ENCODE measurements at regions not wholly inside any gene's neighbourhood (a gene's known extent, or its start where the extent isn't known, plus 50 kb on each side); places are given as distances from the start of the nearest gene placed in this dataset.
A peak's percentile ranks its signal among the peaks of the same experiment; 100 is the strongest.

DNA sequence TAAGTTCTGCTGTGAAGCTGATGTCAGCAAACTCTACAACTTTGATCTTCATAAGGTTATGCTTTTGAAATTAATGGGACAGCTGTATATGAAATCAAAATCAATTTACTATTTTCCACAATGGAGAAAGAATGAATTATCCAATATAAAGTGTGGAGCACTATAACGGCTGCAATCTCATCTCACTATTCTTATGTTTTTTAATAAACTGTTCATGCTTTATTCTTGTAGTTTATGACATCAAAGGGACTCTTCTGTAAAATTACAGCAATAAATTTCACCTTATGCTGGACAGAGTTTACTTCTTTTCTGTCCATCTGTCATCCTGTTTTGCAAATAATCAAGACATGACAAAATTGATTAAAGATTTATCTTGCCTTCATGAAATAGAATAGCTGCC is 192.5 kb downstream of the TECRL start:
- H3K4me3 ChIP-seq (ENCODE audit: low read depth in 1 of 3, low read length in 3 of 3), result no peak overlapping the region
- no peaks in the 10 kb centered on the region for H3K36me3 ChIP-seq (ENCODE audit: control insufficient read depth in 3 of 3, insufficient read depth in 2 of 3, low read depth in 1 of 3, low read length in 3 of 3)
- DNase-seq (no peak), FAIRE-seq (no peak)
- 70 to 75% (median 74%) methylated on average over 1 of the region's 1 CpG for WGBS, 3 donors
- H3K9me3 ChIP-seq (ENCODE audit: control insufficient read depth in 2 of 2, insufficient read depth in 1 of 2, low read depth in 1 of 2, low read length in 1 of 2), result peaks cover 2% of the 10 kb centered on the region in 2 donors
- no peaks in the 10 kb centered on the region for H3K4me1 ChIP-seq (ENCODE audit: control insufficient read depth in 3 of 3, insufficient read depth in 2 of 3, low read depth in 1 of 3, low read length in 2 of 3)
- no peaks in the 10 kb centered on the region for H3K27me3 ChIP-seq (ENCODE audit: control insufficient read depth in 3 of 3, insufficient read depth in 3 of 3, low read length in 3 of 3)
- H3K27ac ChIP-seq (ENCODE audit: low read depth in 1 of 3, low read length in 2 of 3), result no peak overlapping the region

DNA sequence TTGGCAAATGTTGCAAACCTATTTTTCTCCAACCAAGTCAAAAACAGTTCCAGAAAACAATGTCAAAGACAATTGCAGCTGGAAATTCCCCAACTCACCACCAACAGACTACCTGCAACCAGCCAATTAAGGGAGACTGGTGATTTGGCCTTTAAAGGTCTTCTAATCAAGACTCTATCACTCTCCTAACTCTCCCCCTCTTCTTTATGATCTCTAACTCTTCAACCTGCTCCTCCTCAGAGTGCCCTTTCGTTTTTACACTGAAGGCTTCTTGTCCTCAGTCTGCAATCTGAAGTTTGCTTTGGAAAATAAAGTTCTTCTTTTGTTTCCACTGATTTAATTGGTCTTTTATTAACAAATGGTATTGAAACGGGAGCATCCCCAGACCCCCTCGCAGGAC is 203.9 kb downstream of the TECRL start:
- no peaks in the 10 kb centered on the region for H3K4me1 ChIP-seq (ENCODE audit: control insufficient read depth in 3 of 3, insufficient read depth in 2 of 3, low read depth in 1 of 3, low read length in 2 of 3)

DNA sequence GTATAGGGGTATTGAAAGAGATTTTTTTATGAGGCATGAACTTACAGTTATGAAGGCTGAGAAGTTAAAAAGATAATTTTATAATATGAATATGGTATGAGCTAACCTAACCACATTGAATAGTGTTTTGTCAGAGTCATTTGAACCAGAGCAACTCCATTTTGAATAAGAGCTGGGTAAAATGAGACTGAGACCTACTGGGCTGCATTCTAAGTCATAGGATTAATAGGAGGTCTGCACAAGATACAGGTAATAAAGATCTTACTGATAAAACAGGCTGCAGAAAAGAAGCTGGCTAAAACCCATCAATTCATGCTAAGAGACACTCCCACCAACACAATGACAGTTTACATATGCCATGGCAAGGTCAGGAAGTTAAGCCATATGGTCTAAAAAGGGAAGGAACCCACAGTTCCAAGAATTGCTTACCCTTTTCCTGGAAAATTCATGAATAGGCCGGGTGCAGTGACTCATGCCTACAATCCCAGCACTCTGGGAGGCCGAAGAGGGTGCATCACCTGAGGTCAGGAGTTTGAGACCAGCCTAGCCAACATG is 209.2 kb downstream of the TECRL start:
- DNase-seq, result no peak
- WGBS, 3 donors, result 50 to 60% (median 53%) methylated on average over 2 of the region's 2 CpGs

More for the DNA sequence above, 203.9 kb downstream of the TECRL start:
- FAIRE-seq, result no peak
- DNase-seq, result no peak
- no peaks in the 10 kb centered on the region for H3K36me3 ChIP-seq (ENCODE audit: control insufficient read depth in 3 of 3, insufficient read depth in 2 of 3, low read depth in 1 of 3, low read length in 3 of 3)
- no peak overlapping the region for H3K27ac ChIP-seq (ENCODE audit: low read depth in 1 of 3, low read length in 2 of 3)
- peaks cover 0 to 15% of the 10 kb centered on the region in 2 donors for H3K9me3 ChIP-seq (ENCODE audit: control insufficient read depth in 2 of 2, insufficient read depth in 1 of 2, low read depth in 1 of 2, low read length in 1 of 2)
- no peak overlapping the region for H3K4me3 ChIP-seq (ENCODE audit: low read depth in 1 of 3, low read length in 3 of 3)
- H3K27me3 ChIP-seq (ENCODE audit: control insufficient read depth in 3 of 3, insufficient read depth in 3 of 3, low read length in 3 of 3), result no peaks in the 10 kb centered on the region
- 61 to 72% (median 70%) methylated on average over 3 of the region's 3 CpGs for WGBS, 3 donors

DNA sequence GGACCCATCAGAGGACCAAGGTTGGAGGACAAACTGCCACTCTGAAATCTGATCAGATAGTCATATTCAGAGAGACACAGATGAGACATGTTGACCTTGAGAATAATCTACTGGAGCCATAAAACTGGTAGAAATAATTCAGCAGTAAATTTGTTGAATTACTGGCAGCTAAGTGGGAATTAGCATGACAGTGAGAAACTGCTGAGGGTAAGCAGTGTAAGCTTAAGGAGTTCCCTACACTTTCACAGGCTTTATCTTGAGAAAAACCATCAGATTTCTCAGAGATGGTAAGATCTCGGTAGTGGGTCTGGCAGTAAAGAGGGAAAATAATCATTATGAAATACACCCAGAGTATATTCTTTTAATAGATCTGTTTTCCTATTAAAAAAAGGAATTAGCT is 213.7 kb downstream of the TECRL start:
- 55 to 73% (median 67%) methylated on average over 1 of the region's 1 CpG for WGBS, 3 donors
- FAIRE-seq, result no peak
- Histone ChIP-seq H3K27ac (ENCODE audit: low read depth in 1 of 3, low read length in 2 of 3) (no peak overlapping the region), H3K36me3 (ENCODE audit: control insufficient read depth in 3 of 3, insufficient read depth in 2 of 3, low read depth in 1 of 3, low read length in 3 of 3) (no peaks in the 10 kb centered on the region), H3K9me3 (ENCODE audit: control insufficient read depth in 2 of 2, insufficient read depth in 1 of 2, low read depth in 1 of 2, low read length in 1 of 2) (no peaks in the 10 kb centered on the region), H3K4me1 (ENCODE audit: control insufficient read depth in 3 of 3, insufficient read depth in 2 of 3, low read depth in 1 of 3, low read length in 2 of 3) (no peaks in the 10 kb centered on the region), H3K4me3 (ENCODE audit: low read depth in 1 of 3, low read length in 3 of 3) (no peak overlapping the region), H3K27me3 (ENCODE audit: control insufficient read depth in 3 of 3, insufficient read depth in 3 of 3, low read length in 3 of 3) (no peaks in the 10 kb centered on the region)
- no peak for DNase-seq

More for the DNA sequence above, 209.2 kb downstream of the TECRL start:
- Histone ChIP-seq H3K36me3 (ENCODE audit: control insufficient read depth in 3 of 3, insufficient read depth in 2 of 3, low read depth in 1 of 3, low read length in 3 of 3) (no peaks in the 10 kb centered on the region), H3K9me3 (ENCODE audit: control insufficient read depth in 2 of 2, insufficient read depth in 1 of 2, low read depth in 1 of 2, low read length in 1 of 2) (peaks cover 0 to under 1% of the 10 kb centered on the region in 2 donors), H3K27me3 (ENCODE audit: control insufficient read depth in 3 of 3, insufficient read depth in 3 of 3, low read length in 3 of 3) (no peaks in the 10 kb centered on the region), H3K4me1 (ENCODE audit: control insufficient read depth in 3 of 3, insufficient read depth in 2 of 3, low read depth in 1 of 3, low read length in 2 of 3) (no peaks in the 10 kb centered on the region), H3K4me3 (ENCODE audit: low read depth in 1 of 3, low read length in 3 of 3) (no peak overlapping the region), H3K27ac (ENCODE audit: low read depth in 1 of 3, low read length in 2 of 3) (no peak overlapping the region)
- no peak for FAIRE-seq

DNA sequence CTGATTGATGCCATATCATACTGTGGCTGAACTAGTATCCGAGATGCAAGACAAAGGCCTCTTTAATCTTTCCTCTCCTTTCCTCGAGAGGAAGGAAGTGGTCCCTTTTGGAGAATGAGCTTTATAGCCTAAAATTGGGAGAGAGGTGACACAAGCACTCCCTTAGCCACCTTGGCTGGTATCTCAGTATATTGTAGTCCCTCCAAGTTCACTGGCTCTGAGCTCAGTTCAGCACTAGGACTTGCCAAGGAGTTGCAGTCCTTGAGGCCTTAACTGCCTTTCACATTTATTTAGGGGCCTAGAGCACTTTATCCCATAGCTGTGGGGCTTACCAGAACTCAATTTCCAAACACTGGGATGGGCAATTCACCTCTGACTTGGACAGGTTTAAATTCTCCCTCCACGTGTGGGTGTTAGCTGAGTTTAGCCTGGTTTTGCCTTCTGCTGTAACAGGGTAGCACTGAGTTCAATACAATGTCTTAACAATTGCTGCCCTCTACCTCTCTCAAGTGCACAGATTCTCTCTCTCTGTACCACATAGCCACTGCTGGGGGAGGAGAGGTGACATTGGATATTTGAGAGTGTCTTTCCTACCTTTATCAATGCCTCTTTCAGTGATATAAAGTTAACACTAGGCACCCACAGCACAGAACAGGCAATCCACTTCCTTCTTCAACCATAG is 216.4 kb downstream of the TECRL start:
- H3K36me3 ChIP-seq (ENCODE audit: control insufficient read depth in 3 of 3, insufficient read depth in 2 of 3, low read depth in 1 of 3, low read length in 3 of 3), result no peaks in the 10 kb centered on the region
- no peaks in the 10 kb centered on the region for H3K4me1 ChIP-seq (ENCODE audit: control insufficient read depth in 3 of 3, insufficient read depth in 2 of 3, low read depth in 1 of 3, low read length in 2 of 3)
- H3K4me3 ChIP-seq (ENCODE audit: low read depth in 1 of 3, low read length in 3 of 3), result no peak overlapping the region
- DNase-seq (no peak), FAIRE-seq (no peak)
- H3K27me3 ChIP-seq (ENCODE audit: control insufficient read depth in 3 of 3, insufficient read depth in 3 of 3, low read length in 3 of 3), result no peaks in the 10 kb centered on the region
- H3K27ac ChIP-seq (ENCODE audit: low read depth in 1 of 3, low read length in 2 of 3), result no peak overlapping the region
- H3K9me3 ChIP-seq (ENCODE audit: control insufficient read depth in 2 of 2, insufficient read depth in 1 of 2, low read depth in 1 of 2, low read length in 1 of 2), result no peaks in the 10 kb centered on the region
- 48 to 58% (median 55%) methylated on average over 3 of the region's 3 CpGs for WGBS, 3 donors

DNA sequence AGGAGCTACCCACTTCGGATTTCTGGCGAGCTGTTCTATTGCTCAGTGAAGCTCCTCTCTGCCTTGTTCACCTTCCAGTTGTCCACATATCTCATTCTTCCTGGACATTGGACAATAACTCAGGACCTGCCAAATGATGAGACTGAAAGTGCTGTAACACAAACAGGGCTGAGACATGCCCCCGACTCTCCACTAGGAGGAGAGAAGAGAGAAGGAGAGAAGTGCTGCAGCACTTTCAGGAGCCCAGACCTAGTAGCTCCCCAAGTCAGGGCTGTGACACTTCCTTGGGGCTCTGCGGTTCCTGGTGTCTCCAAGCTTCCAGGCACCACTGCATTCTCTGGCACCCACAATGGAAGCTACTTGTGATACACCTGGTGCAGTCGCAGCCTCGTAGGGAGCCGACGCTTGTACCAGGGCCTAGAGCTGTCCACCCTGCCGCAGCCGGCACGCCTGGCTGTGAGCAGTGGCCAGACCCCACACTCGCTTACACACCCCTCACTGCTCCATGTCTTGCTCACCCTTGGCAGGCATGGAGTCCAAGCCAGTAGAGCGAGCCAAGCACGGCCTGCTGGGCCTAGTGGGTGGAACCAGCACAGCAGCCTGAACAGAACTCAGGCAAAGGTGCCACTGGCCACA is 234.9 kb downstream of the TECRL start:
- Histone ChIP-seq H3K27ac (ENCODE audit: low read depth in 1 of 3, low read length in 2 of 3) (no peak overlapping the region), H3K4me1 (ENCODE audit: control insufficient read depth in 3 of 3, insufficient read depth in 2 of 3, low read depth in 1 of 3, low read length in 2 of 3) (no peaks in the 10 kb centered on the region), H3K27me3 (ENCODE audit: control insufficient read depth in 3 of 3, insufficient read depth in 3 of 3, low read length in 3 of 3) (no peaks in the 10 kb centered on the region), H3K4me3 (ENCODE audit: low read depth in 1 of 3, low read length in 3 of 3) (no peak overlapping the region), H3K9me3 (ENCODE audit: control insufficient read depth in 2 of 2, insufficient read depth in 1 of 2, low read depth in 1 of 2, low read length in 1 of 2) (peaks cover 0 to 2% of the 10 kb centered on the region in 2 donors), H3K36me3 (ENCODE audit: control insufficient read depth in 3 of 3, insufficient read depth in 2 of 3, low read depth in 1 of 3, low read length in 3 of 3) (no peaks in the 10 kb centered on the region)
- WGBS, 3 donors, result 93 to 96% (median 94%) methylated on average over 14 of the region's 14 CpGs
- FAIRE-seq, result no peak
- no peak for DNase-seq

DNA sequence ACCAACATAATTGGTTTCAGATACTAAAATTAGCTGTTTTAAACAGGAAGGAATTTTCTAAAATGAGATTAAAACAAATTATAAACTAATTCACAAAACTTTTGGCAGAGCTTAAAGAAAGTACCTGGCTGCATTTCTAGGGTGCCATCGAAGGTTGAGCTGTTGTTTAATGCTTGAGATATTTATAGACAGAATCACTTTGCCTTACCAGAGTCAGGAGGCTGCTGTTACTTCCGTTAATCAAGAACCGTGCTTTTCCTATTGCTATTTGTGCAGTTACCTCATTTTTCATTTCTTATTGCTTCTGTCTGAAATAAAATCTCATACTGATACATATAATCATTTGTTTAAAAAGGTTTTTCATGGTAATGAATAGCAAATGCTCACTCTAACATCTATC is 242.9 kb downstream of the TECRL start:
- Histone ChIP-seq H3K27me3 (ENCODE audit: control insufficient read depth in 3 of 3, insufficient read depth in 3 of 3, low read length in 3 of 3) (no peaks in the 10 kb centered on the region), H3K27ac (ENCODE audit: low read depth in 1 of 3, low read length in 2 of 3) (no peak overlapping the region), H3K4me1 (ENCODE audit: control insufficient read depth in 3 of 3, insufficient read depth in 2 of 3, low read depth in 1 of 3, low read length in 2 of 3) (no peaks in the 10 kb centered on the region), H3K36me3 (ENCODE audit: control insufficient read depth in 3 of 3, insufficient read depth in 2 of 3, low read depth in 1 of 3, low read length in 3 of 3) (no peaks in the 10 kb centered on the region), H3K9me3 (ENCODE audit: control insufficient read depth in 2 of 2, insufficient read depth in 1 of 2, low read depth in 1 of 2, low read length in 1 of 2) (no peaks in the 10 kb centered on the region), H3K4me3 (ENCODE audit: low read depth in 1 of 3, low read length in 3 of 3) (no peak overlapping the region)
- WGBS, 3 donors, result 47 to 57% (median 55%) methylated on average over 3 of the region's 3 CpGs
- DNase-seq, result no peak
- FAIRE-seq, result no peak

DNA sequence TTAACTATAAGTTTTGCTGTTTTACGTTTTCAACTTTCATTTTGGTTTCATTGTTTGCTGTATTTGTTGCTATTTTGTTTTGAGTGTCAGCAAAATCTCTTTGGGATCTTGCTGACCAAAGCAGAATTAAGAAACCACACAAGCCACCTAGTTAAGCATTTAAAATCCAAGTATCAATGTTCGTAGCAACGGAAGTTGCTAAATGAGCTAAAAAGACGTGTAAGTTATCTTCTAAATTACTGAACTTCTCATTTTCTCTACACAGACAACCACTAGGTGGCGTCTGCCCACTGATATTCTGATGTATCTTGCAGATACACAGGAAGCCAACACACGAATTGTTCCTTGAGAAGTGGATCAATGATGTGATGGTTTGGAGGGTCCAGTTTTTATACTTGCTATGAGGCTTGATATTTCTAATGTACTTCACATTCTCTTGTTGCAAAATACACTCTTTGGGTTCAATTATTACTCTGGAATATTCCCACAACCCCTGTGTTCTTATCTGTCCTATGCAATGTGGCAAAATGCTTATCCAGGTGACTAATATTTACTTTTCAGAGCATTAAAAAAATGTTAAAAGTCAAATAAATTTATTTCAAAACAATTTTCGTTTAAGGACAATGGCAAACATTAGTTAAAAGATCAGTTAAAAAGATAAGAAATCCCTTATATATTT is 250.5 kb downstream of the TECRL start:
- FAIRE-seq (no peak), DNase-seq (peak; percentile 40 to 47)
- WGBS, 3 donors, result 8 to 17% (median 15%) methylated on average over 7 of the region's 7 CpGs
- no peaks in the 10 kb centered on the region for H3K36me3 ChIP-seq (ENCODE audit: control insufficient read depth in 3 of 3, insufficient read depth in 2 of 3, low read depth in 1 of 3, low read length in 3 of 3)
- H3K27ac ChIP-seq (ENCODE audit: low read depth in 1 of 3, low read length in 2 of 3), result no peak overlapping the region
- no peaks in the 10 kb centered on the region for H3K27me3 ChIP-seq (ENCODE audit: control insufficient read depth in 3 of 3, insufficient read depth in 3 of 3, low read length in 3 of 3)
- H3K4me3 ChIP-seq (ENCODE audit: low read depth in 1 of 3, low read length in 3 of 3), result no peak overlapping the region
- peaks cover 2% of the 10 kb centered on the region in 2 donors for H3K9me3 ChIP-seq (ENCODE audit: control insufficient read depth in 2 of 2, insufficient read depth in 1 of 2, low read depth in 1 of 2, low read length in 1 of 2)
- H3K4me1 ChIP-seq (ENCODE audit: control insufficient read depth in 3 of 3, insufficient read depth in 2 of 3, low read depth in 1 of 3, low read length in 2 of 3), result no peaks in the 10 kb centered on the region

Data from small intestine (tissue), 7 donors.